Omental fat pad (tissue), 3 donors: ENCODE measurements at regions not wholly inside any gene's neighbourhood (a gene's known extent, or its start where the extent isn't known, plus 50 kb on each side); places are given as distances from the start of the nearest gene placed in this dataset.

ENCODE experiments used
- ATAC-seq: fragments of 150-250 bp; one replicate; pipeline ENCODE4 v1.9.1; 2016; ENCODE audit warnings: mild to moderate bottlenecking, moderate library complexity; ENCODE audit not compliant: low FRiP score
- DNase-seq: peaks from one replicate; pipeline ENCODE4 v3.0.0-alpha.2; 2019; ENCODE audit warnings: low spot score
- CTCF ChIP-seq, 3 donors: fragments of 450-650 bp; IDR thresholded peaks; one replicate each; pipeline ENCODE4 v1.5.1; 2016 to 2017; ENCODE audit warnings: antibody characterized with exemption in 3 of 3, mild to moderate bottlenecking in 3 of 3, moderate library complexity in 2 of 3

- TF ChIP-seq CTCF (IDR thresholded peaks at IDR 0.05), result no peak
- DNase-seq (no peak), ATAC-seq (no peak)
Measured at GRCh38 chr1:59138402-59138801, 158.5 kb upstream of the FGGY start.

- DNase-seq, result no peak
- ATAC-seq, result no peak
- TF ChIP-seq CTCF (IDR thresholded peaks at IDR 0.05), result no peak
Measured at GRCh38 chr1:59139396-59139795, 157.5 kb upstream of the FGGY start.

- no peak for ATAC-seq
- no peak for DNase-seq
- no peak for TF ChIP-seq CTCF (IDR thresholded peaks at IDR 0.05)
Measured at GRCh38 chr1:59141267-59141863, 155.5 kb upstream of the FGGY start.

GRCh38 chr1:59142311-59143132 is 154.4 kb upstream of the FGGY start:
- ATAC-seq, result no peak
- DNase-seq, result no peak
- no peak for TF ChIP-seq CTCF (IDR thresholded peaks at IDR 0.05)

GRCh38 chr1:59143133-59143487 is 153.8 kb upstream of the FGGY start:
- peak; percentile 85 for ATAC-seq
- TF ChIP-seq CTCF (IDR thresholded peaks at IDR 0.05), result no peak
- no peak for DNase-seq

- TF ChIP-seq CTCF (IDR thresholded peaks at IDR 0.05), result no peak
- ATAC-seq (no peak), DNase-seq (no peak)
Measured at GRCh38 chr1:59143811-59144210, 153.1 kb upstream of the FGGY start.

GRCh38 chr1:59144959-59145358 is 151.9 kb upstream of the FGGY start:
- TF ChIP-seq CTCF (IDR thresholded peaks at IDR 0.05), result no peak
- no peak for ATAC-seq
- DNase-seq, result no peak
